Stimulated activated CD4-positive, alpha-beta T cell treated with anti-CD3 and anti-CD28 coated beads, TNF-alpha, amount 100 ng/mL, for 1 hour (primary cell): ENCODE measurements at regions not wholly inside any gene's neighbourhood (a gene's known extent, or its start where the extent isn't known, plus 50 kb on each side); places are given as distances from the start of the nearest gene placed in this dataset.

ENCODE experiments used
- DNase-seq, 3 donors: peaks; one replicate each; pipeline ENCODE4 v3.0.0-alpha.2; 2020; ENCODE audit warnings: low read depth in 3 of 3, low spot score in 1 of 3

- no peak for DNase-seq
Measured at GRCh38 chr3:107268469-107268868, 108.8 kb upstream of the CCDC54 start.

GRCh38 chr3:107269136-107269535 is 108.1 kb upstream of the CCDC54 start:
- no peak for DNase-seq

GRCh38 chr3:107271787-107272387 is 105.4 kb upstream of the CCDC54 start:
- DNase-seq = no peak

- DNase-seq = no peak
Measured at GRCh38 chr3:107272471-107272870, 104.8 kb upstream of the CCDC54 start.

GRCh38 chr3:107272885-107273284 is 104.4 kb upstream of the CCDC54 start:
- no peak for DNase-seq

GRCh38 chr3:107273771-107274170 is 103.5 kb upstream of the CCDC54 start:
- no peak for DNase-seq

GRCh38 chr3:107275511-107275910 is 101.7 kb upstream of the CCDC54 start:
- no peak for DNase-seq

- DNase-seq = no peak
Measured at GRCh38 chr3:107283948-107284347, 93.3 kb upstream of the CCDC54 start.

- no peak for DNase-seq
Measured at GRCh38 chr3:107284612-107285011, 92.6 kb upstream of the CCDC54 start.

GRCh38 chr3:107285197-107285596 is 92.0 kb upstream of the CCDC54 start:
- DNase-seq = no peak

GRCh38 chr3:107289354-107289753 is 87.9 kb upstream of the CCDC54 start:
- DNase-seq = no peak

- DNase-seq = no peak
Measured at GRCh38 chr3:107294117-107294516, 83.1 kb upstream of the CCDC54 start.

- DNase-seq = no peak
Measured at GRCh38 chr3:107297597-107297996, 79.6 kb upstream of the CCDC54 start.

GRCh38 chr3:107307205-107307604 is 70.0 kb upstream of the CCDC54 start:
- DNase-seq = no peak

- DNase-seq = no peak
Measured at GRCh38 chr3:107308716-107309115, 68.5 kb upstream of the CCDC54 start.

- no peak for DNase-seq
Measured at GRCh38 chr3:107309312-107309711, 67.9 kb upstream of the CCDC54 start.

- DNase-seq = no peak
Measured at GRCh38 chr3:107313711-107314110, 63.5 kb upstream of the CCDC54 start.

- DNase-seq = no peak
Measured at GRCh38 chr3:107315141-107315540, 62.1 kb upstream of the CCDC54 start.

GRCh38 chr3:107323723-107324122 is 53.5 kb upstream of the CCDC54 start:
- no peak for DNase-seq

GRCh38 chr3:107325446-107325845 is 51.8 kb upstream of the CCDC54 start:
- DNase-seq = no peak
